Cardiac fibroblast (primary cell): ENCODE measurements at regions not wholly inside any gene's neighbourhood (a gene's known extent, or its start where the extent isn't known, plus 50 kb on each side); places are given as distances from the start of the nearest gene placed in this dataset.
"Not testable (repeated sequence)": the region's sequence is repeated elsewhere in the genome, so short reads cannot be mapped to it uniquely, and the experiment has no call there.

Source experiments
- DNase-seq, 2 donors: peaks; one replicate each; pipeline versions ENCODE4 v3.0.0 to v3.0.0-alpha.2; 2010; ENCODE audit warnings: low read depth in 2 of 2
- H3K4me3 ChIP-seq, 2 donors: replicated peaks in 1 of 2; 1 replicate in 1 of 2; 2 replicates in 1 of 2; pipeline ENCODE4 v1.5.1; 2011; ENCODE audit warnings: low read depth in 2 of 2, low read length in 2 of 2, mild to moderate bottlenecking in 2 of 2, moderate library complexity in 1 of 2
- CTCF ChIP-seq: IDR thresholded peaks from one replicate; pipeline ENCODE4 v1.5.1; 2011; ENCODE audit warnings: low read depth, mild to moderate bottlenecking, low read length, inconsistent platforms

- peak; percentile 86 to 90 for DNase-seq
- no peak overlapping the region for H3K4me3 ChIP-seq
- peak; percentile 81 for TF ChIP-seq CTCF
Measured at GRCh38 chr10:30534465-30535144, 94.9 kb downstream of the LYZL2 start.

GRCh38 chr10:30531751-30532530, 97.6 kb downstream of the LYZL2 start:
- TF ChIP-seq CTCF = no peak
- DNase-seq = no peak
- H3K4me3 ChIP-seq = no peak overlapping the region

- no peak for TF ChIP-seq CTCF
- no peak for DNase-seq
- H3K4me3 ChIP-seq = no peak overlapping the region
Measured at GRCh38 chr10:30529373-30529998, 95.5 kb downstream of the MAP3K8 start.

- no peak for DNase-seq
- TF ChIP-seq CTCF = no peak
- H3K4me3 ChIP-seq = no peak overlapping the region
Measured at GRCh38 chr10:30528429-30528786, 94.4 kb downstream of the MAP3K8 start.

GRCh38 chr10:30527623-30528428, 93.8 kb downstream of the MAP3K8 start:
- H3K4me3 ChIP-seq = no peak overlapping the region
- no peak for TF ChIP-seq CTCF
- DNase-seq = no peak

GRCh38 chr10:30522661-30523078, 88.7 kb downstream of the MAP3K8 start:
- DNase-seq, H3K4me3 ChIP-seq: not testable (repeated sequence)
